Fibroblast of villous mesenchyme (primary cell): ENCODE measurements at regions not wholly inside any gene's neighbourhood (a gene's known extent, or its start where the extent isn't known, plus 50 kb on each side); places are given as distances from the start of the nearest gene placed in this dataset.
A peak's percentile ranks its signal among the peaks of the same experiment; 100 is the strongest.

Source experiments
- DNase-seq: peaks from one replicate; pipeline ENCODE4 v3.0.0-alpha.2; 2010; ENCODE audit warnings: low read depth
- H3K4me3 ChIP-seq: 2 replicates; pipeline ENCODE4 v1.5.1; 2011; ENCODE audit warnings: low read depth, mild to moderate bottlenecking, low read length
- TF ChIP-seq, protein P1 (sequence below): IDR thresholded peaks from 2 replicates; pipeline ENCODE4 v1.5.1; 2012; ENCODE audit warnings: low read depth, mild to moderate bottlenecking, low read length; ENCODE audit not compliant: insufficient read depth

DNA sequence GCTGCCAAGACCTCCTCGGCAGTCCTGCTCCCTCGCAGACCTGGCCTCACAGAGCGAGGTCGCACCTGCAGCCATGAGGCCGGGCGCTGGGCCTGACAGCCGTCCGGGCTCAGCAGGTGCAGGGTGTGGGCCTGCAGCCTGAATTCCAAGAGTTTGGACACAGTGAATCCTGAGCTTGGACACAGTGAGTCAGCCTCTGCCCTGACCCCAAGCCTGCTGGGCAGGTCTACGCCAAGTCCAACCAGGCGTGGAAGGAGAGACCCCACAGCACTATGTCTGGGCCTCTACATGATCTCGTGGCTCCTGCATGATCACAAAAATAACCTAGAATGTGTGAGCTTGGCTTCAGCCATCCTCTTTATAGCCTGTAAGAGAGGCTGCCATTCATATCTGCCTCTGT lies 121.0 kb downstream of the C16orf95 start:
- DNase-seq: no peak
- TF ChIP-seq, protein P1, sequence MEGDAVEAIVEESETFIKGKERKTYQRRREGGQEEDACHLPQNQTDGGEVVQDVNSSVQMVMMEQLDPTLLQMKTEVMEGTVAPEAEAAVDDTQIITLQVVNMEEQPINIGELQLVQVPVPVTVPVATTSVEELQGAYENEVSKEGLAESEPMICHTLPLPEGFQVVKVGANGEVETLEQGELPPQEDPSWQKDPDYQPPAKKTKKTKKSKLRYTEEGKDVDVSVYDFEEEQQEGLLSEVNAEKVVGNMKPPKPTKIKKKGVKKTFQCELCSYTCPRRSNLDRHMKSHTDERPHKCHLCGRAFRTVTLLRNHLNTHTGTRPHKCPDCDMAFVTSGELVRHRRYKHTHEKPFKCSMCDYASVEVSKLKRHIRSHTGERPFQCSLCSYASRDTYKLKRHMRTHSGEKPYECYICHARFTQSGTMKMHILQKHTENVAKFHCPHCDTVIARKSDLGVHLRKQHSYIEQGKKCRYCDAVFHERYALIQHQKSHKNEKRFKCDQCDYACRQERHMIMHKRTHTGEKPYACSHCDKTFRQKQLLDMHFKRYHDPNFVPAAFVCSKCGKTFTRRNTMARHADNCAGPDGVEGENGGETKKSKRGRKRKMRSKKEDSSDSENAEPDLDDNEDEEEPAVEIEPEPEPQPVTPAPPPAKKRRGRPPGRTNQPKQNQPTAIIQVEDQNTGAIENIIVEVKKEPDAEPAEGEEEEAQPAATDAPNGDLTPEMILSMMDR: no peak

DNA sequence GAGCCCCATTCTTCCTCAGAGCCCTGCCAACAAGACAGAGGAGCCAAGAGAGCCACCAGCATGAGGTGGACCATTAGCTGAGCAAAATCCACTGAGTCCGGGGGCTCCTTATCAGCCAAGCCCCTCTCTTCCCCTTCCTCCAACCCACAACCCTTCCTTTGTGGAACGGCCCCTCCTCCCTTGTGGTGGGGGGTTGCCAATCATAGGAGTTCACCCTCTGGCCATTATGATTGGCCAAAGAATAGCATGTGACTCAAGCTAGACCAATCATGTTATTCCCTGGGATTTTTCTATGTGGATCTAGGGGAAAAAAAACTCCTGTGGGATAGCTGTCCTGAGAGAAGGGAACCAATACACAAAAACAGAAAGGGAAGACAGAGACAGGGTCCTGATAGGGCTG lies 120.5 kb downstream of the C16orf95 start:
- TF ChIP-seq, protein P1: no peak
- no peak for DNase-seq
- no peak overlapping the region for H3K4me3 ChIP-seq

More for the DNA sequence above, 121.0 kb downstream of the C16orf95 start:
- H3K4me3 ChIP-seq: no peak overlapping the region

DNA sequence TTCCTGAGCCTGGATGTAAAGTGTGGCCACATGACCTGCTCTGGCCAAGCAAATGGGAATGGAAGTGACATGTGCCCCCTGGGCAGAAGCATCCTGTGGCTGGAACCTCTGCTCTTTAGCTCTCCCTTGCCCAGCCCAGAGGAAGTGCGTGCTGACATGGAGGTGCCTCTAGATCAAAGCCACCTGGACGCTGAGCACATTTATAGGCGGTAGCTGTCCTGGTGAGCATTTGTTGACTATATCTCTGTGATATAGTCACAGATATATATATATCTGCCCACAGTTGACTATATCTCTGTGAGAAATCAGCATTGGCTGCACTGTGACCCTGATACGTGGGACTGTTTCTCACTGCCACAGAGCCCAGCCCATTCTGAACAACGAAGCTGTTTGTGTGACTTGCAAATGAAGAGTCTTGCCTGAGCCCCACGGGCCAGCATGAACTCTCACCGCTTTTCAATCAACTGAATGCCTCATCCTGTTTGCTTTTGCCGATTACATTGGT lies 118.8 kb downstream of the C16orf95 start:
- TF ChIP-seq, protein P1: no peak
- H3K4me3 ChIP-seq: no peak overlapping the region
- peak; percentile 74 for DNase-seq

DNA sequence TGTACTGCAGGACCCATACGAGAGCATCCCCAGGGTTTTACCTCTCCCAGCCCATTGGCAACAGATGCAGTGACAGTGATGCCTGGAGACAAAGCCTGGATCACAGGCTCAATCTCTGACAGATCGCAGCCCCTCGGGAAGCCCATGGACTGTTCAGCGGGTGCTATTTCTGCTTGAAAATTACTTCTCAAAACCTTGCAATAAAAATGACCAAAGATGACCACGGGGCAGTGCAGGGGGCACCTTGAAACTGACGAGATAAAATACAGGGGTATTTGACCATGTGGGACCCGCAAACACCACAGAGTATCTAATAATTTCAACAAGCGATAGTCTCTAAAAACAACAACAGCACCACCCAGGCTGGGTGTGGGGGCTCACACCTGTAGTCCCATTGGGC lies 118.3 kb downstream of the C16orf95 start:
- H3K4me3 ChIP-seq: no peak overlapping the region
- no peak for DNase-seq
- TF ChIP-seq, protein P1: no peak

DNA sequence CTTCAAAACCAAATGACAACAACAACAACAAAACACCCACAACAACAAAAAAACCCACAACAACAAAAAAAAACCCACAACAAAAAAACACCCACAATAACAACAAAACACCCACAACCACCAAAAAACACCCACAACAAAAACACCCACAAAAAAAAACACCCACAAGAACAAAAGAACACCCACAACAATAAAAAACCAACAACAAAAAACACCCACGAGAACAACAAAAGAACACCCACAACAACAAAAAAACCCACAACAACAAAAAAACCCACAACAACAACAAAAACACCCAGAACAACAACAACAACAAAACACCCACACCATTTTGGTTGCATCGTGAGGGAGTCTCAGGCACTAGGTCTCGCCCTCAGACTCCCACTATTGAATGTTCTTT lies 117.8 kb downstream of the C16orf95 start:
- TF ChIP-seq, protein P1: no peak
- no peak for DNase-seq

DNA sequence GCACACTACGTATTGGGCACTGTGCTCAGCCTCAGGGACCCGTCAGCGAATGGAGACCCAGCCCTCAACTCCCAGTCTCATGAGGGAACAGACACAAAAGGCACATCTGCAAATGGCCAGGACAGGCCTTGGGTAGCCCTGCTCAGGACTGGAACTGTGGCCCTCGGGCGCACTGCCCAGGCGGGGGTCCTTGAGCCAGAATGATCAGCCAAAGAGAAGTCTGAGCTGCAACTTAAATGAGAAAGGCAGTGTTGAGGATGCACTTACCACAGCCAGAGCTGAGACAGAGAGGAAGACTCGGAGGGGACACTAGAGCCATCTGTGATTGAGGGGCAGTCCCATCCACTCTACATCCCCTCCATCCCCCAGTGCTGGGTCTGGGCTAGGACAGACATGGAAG lies 117.3 kb downstream of the C16orf95 start:
- DNase-seq: no peak
- TF ChIP-seq, protein P1: no peak
- H3K4me3 ChIP-seq: no peak overlapping the region

More for the DNA sequence above, 117.8 kb downstream of the C16orf95 start:
- no peak overlapping the region for H3K4me3 ChIP-seq

DNA sequence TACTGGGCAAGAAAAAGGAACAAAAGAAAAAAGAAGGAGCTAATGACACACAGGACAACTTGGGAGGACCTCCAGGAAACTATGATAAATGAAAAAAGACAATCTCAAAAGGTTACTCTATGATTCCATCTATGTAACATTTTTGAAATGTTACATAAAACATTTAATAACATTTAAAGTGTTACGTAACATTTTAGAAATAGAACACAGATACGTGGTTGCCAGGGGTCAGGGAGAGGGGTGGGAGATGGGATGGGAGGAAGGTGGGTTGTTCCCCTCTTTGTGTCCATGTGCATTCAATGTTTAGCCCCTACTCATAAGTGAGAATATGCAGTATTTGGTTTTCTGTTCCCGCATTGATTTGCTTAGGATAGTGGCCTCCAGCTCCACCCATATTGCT lies 116.6 kb downstream of the C16orf95 start:
- no peak overlapping the region for H3K4me3 ChIP-seq
- DNase-seq: no peak
- TF ChIP-seq, protein P1: no peak
